Endothelial cell of umbilical vein (primary cell): ENCODE measurements at regions not wholly inside any gene's neighbourhood (a gene's known extent, or its start where the extent isn't known, plus 50 kb on each side); places are given as distances from the start of the nearest gene placed in this dataset.

Source experiments
- BruUV-seq: library from RNA; stranded (reverse); fragments of 400-500 nt; replicated peaks from 2 replicates; lab custom pipeline; 2021; lab: Mats Ljungman, UMichigan
- CTCF ChIA-PET: fragments of 300-600, 350-600 bp; sonication (Branson Sonifier 250); formaldehyde crosslinking; loops from one replicate; lab custom pipeline; 2021; ENCODE audit warnings: antibody characterized with exemption, inconsistent platforms; lab: Charles Lee
- POLR2A ChIA-PET: fragments of 300-600, 350-600 bp; sonication (Branson Sonifier 250); formaldehyde crosslinking; loops from one replicate; lab custom pipeline; 2021; ENCODE audit warnings: antibody characterized with exemption, inconsistent platforms; lab: Charles Lee
- DNase-seq: peaks from one replicate; pipeline ENCODE4 v3.0.0-alpha.2; 2011; ENCODE audit warnings: low read depth, low spot score
- FAIRE-seq: peaks from 2 replicates; lab custom pipeline; 2011; peaks lifted over from hg19 to GRCh38; lab: Jason Lieb, UNC
- H2AFZ ChIP-seq: 2 replicates; pipeline ENCODE4 v1.6.0; 2012; ENCODE audit warnings: low read depth, low read length, control low read depth, inconsistent platforms
- H3K27ac ChIP-seq: 2 replicates; pipeline ENCODE4 v1.5.1; 2011; ENCODE audit warnings: low read depth, mild to moderate bottlenecking, control low read depth, low read length, moderate library complexity; ENCODE audit not compliant: insufficient read depth
- H3K27me3 ChIP-seq, 2 experiments: 2 replicates each; pipeline versions ENCODE4 v1.6.0 to v1.6.1; 2011; ENCODE audit warnings: low read length in 2 of 2, mixed read lengths in 1 of 2; ENCODE audit not compliant: control insufficient read depth in 2 of 2, insufficient read depth in 2 of 2
- H3K36me3 ChIP-seq, 2 experiments: 2 replicates in 1 of 2; 3 replicates in 1 of 2; pipeline ENCODE4 v1.5.1; 2011; ENCODE audit warnings: low read length in 2 of 2, mild to moderate bottlenecking in 1 of 2, moderate library complexity in 1 of 2; ENCODE audit not compliant: control insufficient read depth in 2 of 2, insufficient read depth in 2 of 2; ENCODE audit errors: extremely low read depth in 1 of 2
- H3K4me1 ChIP-seq: 3 replicates; pipeline ENCODE4 v1.5.1; 2011; ENCODE audit warnings: mild to moderate bottlenecking, low read length; ENCODE audit not compliant: control insufficient read depth, insufficient read depth; ENCODE audit errors: extremely low read depth
- H3K4me2 ChIP-seq: 2 replicates; pipeline ENCODE4 v1.6.1; 2011; ENCODE audit warnings: low read length, control low read depth, mixed read lengths; ENCODE audit not compliant: insufficient read depth
- H3K4me3 ChIP-seq, 3 experiments: fragments of 200-600 bp in 1 of 3; sonication (generic), shearing (Covaris generic) in 1 of 3; replicated peaks in 1 of 3; 2 replicates each; pipeline ENCODE4 v1.5.1; 2011 to 2016; ENCODE audit warnings: control low read depth in 3 of 3, low read length in 3 of 3, mild to moderate bottlenecking in 2 of 3, inconsistent platforms in 1 of 3, low read depth in 1 of 3, moderate library complexity in 1 of 3; ENCODE audit not compliant: insufficient read depth in 1 of 3
- H3K79me2 ChIP-seq: 2 replicates; pipeline ENCODE4 v1.6.0; 2012; ENCODE audit warnings: low read length, inconsistent platforms; ENCODE audit not compliant: control insufficient read depth, insufficient read depth
- H3K9ac ChIP-seq: replicated peaks from 2 replicates; pipeline ENCODE3; 2011; ENCODE audit warnings: low read length, control low read depth; ENCODE audit not compliant: insufficient read depth; ENCODE audit errors: extremely low read depth
- H3K9me1 ChIP-seq: replicated peaks from 3 replicates; pipeline ENCODE4 v1.6.0; 2011; ENCODE audit warnings: mild to moderate bottlenecking, low read length; ENCODE audit not compliant: control insufficient read depth, insufficient read depth; ENCODE audit errors: extremely low read depth
- H3K9me3 ChIP-seq: replicated peaks from 2 replicates; pipeline ENCODE4 v1.5.1; 2012; ENCODE audit warnings: low read length, inconsistent platforms; ENCODE audit not compliant: control insufficient read depth, insufficient read depth
- H4K20me1 ChIP-seq: replicated peaks from 2 replicates; pipeline ENCODE3; 2011; ENCODE audit warnings: mild to moderate bottlenecking, low read length; ENCODE audit not compliant: control insufficient read depth, insufficient read depth; ENCODE audit errors: extremely low read depth
- EZH2 ChIP-seq: IDR thresholded peaks from 2 replicates; pipeline ENCODE4 v1.6.1; 2012; ENCODE audit warnings: borderline replicate concordance, low read depth, mild to moderate bottlenecking, moderate library complexity, low read length, inconsistent platforms; ENCODE audit not compliant: severe bottlenecking
- FOS ChIP-seq: IDR thresholded peaks from 2 replicates; pipeline ENCODE4 v1.6.1; 2011; ENCODE audit warnings: mild to moderate bottlenecking, low read length, moderate library complexity, borderline replicate concordance; ENCODE audit not compliant: insufficient read depth
- GATA2 ChIP-seq: IDR thresholded peaks from 2 replicates; pipeline ENCODE4 v1.7.0; 2011; ENCODE audit warnings: low read depth, mild to moderate bottlenecking, moderate library complexity, mixed read lengths, low read length; ENCODE audit not compliant: insufficient read length, insufficient read depth
- JUN ChIP-seq: IDR thresholded peaks from 2 replicates; pipeline ENCODE4 v1.6.1; 2011; ENCODE audit warnings: borderline replicate concordance, low read depth; ENCODE audit not compliant: insufficient read length, insufficient read depth
- MYC ChIP-seq: IDR thresholded peaks from one replicate; pipeline ENCODE4 v1.6.1; 2011; ENCODE audit warnings: mild to moderate bottlenecking, low read depth, low read length
- POLR2A ChIP-seq: IDR thresholded peaks from 2 replicates; pipeline ENCODE4 v1.6.1; 2012; ENCODE audit warnings: low read depth, mild to moderate bottlenecking, control low read depth, low read length
- POLR2AphosphoS5 ChIP-seq: IDR thresholded peaks from 2 replicates; pipeline ENCODE4 v1.6.1; 2012; ENCODE audit warnings: low read depth, mild to moderate bottlenecking, control low read depth, low read length, moderate library complexity; ENCODE audit not compliant: insufficient read depth
- dilution Hi-C: fragments of 300-500 bp; cut with MboI; formaldehyde crosslinking; loops from one replicate; pipeline ENCODE4 v1.15.0; 2019; ENCODE audit warnings: low sequenced_read_pairs; ENCODE audit not compliant: extremely low pct_ligation_motif_present
- intact Hi-C: fragments of 100-400 bp; cut with micrococcal nuclease; formaldehyde crosslinking; loops from one replicate; pipeline ENCODE4 v1.10.0; 2022
- TF ChIP-seq, protein P1 (sequence below), 2 donors: IDR thresholded peaks; 1 replicate in 1 of 2; 2 replicates in 1 of 2; pipeline ENCODE4 v1.5.1; 2011; ENCODE audit warnings: low read length in 2 of 2, mild to moderate bottlenecking in 2 of 2, moderate library complexity in 2 of 2, control low read depth in 1 of 2, inconsistent platforms in 1 of 2, low read depth in 1 of 2; ENCODE audit not compliant: insufficient read depth in 1 of 2; ENCODE audit errors: extremely low read depth in 1 of 2
- TF ChIP-seq, protein P2 (sequence below): IDR thresholded peaks from 2 replicates; pipeline ENCODE4 v1.6.1; 2011; ENCODE audit not compliant: insufficient read depth, insufficient read length

DNA sequence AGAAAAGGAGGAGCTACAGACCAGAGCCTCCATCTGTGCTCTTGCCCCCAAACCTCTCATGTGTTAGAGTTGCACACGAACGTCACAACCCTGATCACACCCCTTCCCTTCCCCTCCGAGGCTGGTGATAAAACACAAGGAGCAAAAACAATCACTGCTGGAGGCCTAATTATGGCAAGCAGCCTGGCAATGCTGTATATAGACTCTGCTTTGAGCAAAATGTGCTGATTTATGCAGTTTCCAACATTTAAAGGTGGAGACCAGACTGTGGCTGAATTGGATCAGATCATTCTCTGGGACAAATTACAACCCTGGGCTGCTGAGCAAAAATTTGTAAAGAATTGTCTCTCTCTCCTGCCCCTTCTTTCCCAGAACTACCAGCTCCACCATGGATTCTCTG lies 64.6 kb upstream of the SRSF6 start:
- POLR2A ChIA-PET: no interaction called here
- H3K4me3 ChIP-seq: no peak overlapping the region

More for the DNA sequence above, 64.6 kb upstream of the SRSF6 start:
- H4K20me1 ChIP-seq: no peaks in the 10 kb centered on the region
- no peak for DNase-seq
- FAIRE-seq: no peak
- no peaks in the 10 kb centered on the region for H3K9me1 ChIP-seq
- dilution Hi-C loops: no loop called here
- H3K4me1 ChIP-seq: no peaks in the 10 kb centered on the region
- no peak overlapping the region for H3K27ac ChIP-seq
- intact Hi-C loops: no loop called here
- H3K79me2 ChIP-seq: no peaks in the 10 kb centered on the region
- no peak for TF ChIP-seq EZH2
- no peak for TF ChIP-seq JUN
- no peak for TF ChIP-seq GATA2
- no peak for TF ChIP-seq POLR2A
- TF ChIP-seq MYC: no peak
- no peak for TF ChIP-seq FOS
- TF ChIP-seq, protein P1, sequence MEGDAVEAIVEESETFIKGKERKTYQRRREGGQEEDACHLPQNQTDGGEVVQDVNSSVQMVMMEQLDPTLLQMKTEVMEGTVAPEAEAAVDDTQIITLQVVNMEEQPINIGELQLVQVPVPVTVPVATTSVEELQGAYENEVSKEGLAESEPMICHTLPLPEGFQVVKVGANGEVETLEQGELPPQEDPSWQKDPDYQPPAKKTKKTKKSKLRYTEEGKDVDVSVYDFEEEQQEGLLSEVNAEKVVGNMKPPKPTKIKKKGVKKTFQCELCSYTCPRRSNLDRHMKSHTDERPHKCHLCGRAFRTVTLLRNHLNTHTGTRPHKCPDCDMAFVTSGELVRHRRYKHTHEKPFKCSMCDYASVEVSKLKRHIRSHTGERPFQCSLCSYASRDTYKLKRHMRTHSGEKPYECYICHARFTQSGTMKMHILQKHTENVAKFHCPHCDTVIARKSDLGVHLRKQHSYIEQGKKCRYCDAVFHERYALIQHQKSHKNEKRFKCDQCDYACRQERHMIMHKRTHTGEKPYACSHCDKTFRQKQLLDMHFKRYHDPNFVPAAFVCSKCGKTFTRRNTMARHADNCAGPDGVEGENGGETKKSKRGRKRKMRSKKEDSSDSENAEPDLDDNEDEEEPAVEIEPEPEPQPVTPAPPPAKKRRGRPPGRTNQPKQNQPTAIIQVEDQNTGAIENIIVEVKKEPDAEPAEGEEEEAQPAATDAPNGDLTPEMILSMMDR (IDR thresholded peaks at IDR 0.05; ENCODE audit: extremely low read depth in 1 of 2, insufficient read depth in 1 of 2, low read depth in 1 of 2, low read length in 2 of 2): no peak
- TF ChIP-seq, protein P2, sequence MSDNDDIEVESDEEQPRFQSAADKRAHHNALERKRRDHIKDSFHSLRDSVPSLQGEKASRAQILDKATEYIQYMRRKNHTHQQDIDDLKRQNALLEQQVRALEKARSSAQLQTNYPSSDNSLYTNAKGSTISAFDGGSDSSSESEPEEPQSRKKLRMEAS: no peak
- no peak for TF ChIP-seq POLR2AphosphoS5
- H3K4me2 ChIP-seq: no peak overlapping the region
- no peak overlapping the region for H3K9ac ChIP-seq
- H3K9me3 ChIP-seq: no peaks in the 10 kb centered on the region
- H3K27me3 ChIP-seq: no peaks in the 10 kb centered on the region
- BruUV-seq: no TSS peak
- H3K36me3 ChIP-seq: no peaks in the 10 kb centered on the region
- H2AFZ ChIP-seq: no peak overlapping the region
- CTCF ChIA-PET: interaction anchor here (1.5 kb wide), 1 partner anchor 16 kb away, joined by 4 read pairs; no protein-coding TSS in a partner anchor
